ENCODE measurements at regions not wholly inside any gene's neighbourhood (a gene's known extent, or its start where the extent isn't known, plus 50 kb on each side); places are given as distances from the start of the nearest gene placed in this dataset.
A peak's percentile ranks its signal among the peaks of the same experiment; 100 is the strongest.

GRCh38 chr1:96472471-96472870 is 249.1 kb upstream of the PTBP2 start:
- DNase-seq, result no peak

DNA sequence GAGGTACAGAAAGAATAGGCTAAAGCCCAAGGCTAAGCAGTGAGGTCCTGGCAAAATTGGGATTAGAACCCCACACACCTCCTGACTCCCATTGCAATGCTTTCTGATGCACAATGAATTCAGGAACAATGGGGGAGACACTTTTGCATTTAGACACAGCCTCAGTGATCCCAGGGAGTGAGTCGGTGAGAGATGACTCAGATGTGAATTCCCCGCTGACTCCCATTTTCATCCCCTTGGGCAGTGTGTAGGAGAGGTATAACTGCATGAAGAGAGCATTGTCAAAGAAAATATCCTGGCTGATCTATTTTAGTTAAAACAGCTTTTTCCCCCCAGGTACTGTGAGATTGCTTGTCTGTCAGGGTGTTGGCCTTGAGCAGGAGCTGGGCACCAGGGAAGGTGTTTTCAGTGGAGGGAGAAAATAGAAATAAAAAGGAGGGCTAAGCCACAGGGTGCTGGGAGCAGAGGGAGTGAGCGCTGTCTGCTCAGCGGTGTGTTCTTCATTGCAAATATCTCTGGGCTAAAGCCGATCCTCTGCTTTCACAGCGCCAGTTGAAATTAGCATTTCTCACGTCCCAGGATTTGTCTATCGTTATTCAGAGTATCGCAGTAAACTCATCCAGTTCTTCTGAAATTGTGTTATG is 247.7 kb upstream of the PTBP2 start:
- no peak for DNase-seq

GRCh38 chr1:96474985-96475743 is 246.4 kb upstream of the PTBP2 start:
- no peak for DNase-seq

GRCh38 chr1:96475903-96476302 is 245.7 kb upstream of the PTBP2 start:
- DNase-seq, result peak in 1 of 3 experiments; percentile 10

DNA sequence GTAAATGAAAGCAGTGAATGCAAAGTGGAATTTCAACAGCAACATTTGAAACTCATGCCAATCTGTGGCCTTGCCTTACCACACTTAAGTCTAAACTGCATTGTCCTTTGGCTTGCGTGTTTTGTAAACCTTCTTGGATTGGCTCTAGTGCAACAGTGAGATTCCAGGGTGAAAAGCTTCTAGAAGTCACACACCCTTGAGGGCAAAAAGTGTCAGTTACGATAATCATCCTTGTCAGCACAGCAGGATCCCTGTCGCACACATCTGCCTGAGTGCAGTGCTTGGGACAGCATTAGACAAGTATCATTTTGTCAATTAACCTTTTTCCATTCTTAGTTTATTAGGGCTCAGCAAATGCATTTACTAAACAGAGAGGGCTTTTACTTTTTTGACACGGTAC is 243.4 kb upstream of the PTBP2 start:
- peak; percentile 19 to 74 (median 68) for DNase-seq

GRCh38 chr1:96481409-96481808 is 240.2 kb upstream of the PTBP2 start:
- no peak for DNase-seq

GRCh38 chr1:96482616-96483015 is 239.0 kb upstream of the PTBP2 start:
- peak in 1 of 3 experiments; percentile 7 for DNase-seq

GRCh38 chr1:96487394-96487793 is 234.2 kb upstream of the PTBP2 start:
- DNase-seq, result no peak

DNA sequence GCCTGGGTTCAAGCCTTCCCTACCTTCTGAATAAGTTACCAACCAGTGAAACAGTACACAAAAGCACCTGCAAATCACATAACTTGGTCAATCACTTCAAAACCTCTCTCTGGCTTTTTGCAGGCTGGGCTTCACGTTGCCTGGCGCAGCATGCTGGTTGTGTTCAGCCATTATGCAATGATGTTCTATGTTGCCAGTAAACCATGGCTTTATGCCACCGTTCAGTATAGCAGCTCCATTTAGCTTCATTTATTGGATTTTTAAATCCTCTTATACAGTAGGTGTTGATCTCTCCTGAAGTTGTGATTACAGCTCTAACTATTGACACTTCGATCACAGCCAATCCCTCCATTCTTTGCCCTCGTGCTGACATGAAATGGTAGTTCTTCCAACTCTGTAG is 233.6 kb upstream of the PTBP2 start:
- DNase-seq, result no peak

DNA sequence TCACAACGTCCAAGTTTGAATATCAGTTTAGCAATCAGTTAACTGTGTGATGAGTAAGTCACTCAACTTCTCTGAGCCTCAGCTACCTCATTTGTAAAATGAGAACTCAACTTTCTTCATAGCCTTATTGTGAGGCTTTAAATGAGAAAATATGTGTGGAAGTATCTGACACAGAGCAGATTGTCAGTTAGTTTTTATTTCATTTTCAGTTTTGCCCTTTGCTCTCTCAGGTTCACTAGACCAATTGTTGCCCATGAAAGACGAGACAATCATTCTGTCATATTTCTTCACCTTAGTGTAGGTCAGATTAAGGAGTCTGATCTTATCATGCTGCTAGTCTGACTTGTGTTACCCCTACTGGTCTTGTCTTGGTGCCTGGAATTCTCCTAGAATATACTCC is 232.8 kb upstream of the PTBP2 start:
- no peak for DNase-seq

- DNase-seq, result peak in 1 of 3 experiments; percentile 66
Measured at GRCh38 chr1:96492236-96492635, 229.3 kb upstream of the PTBP2 start.

- no peak for DNase-seq
Measured at GRCh38 chr1:96498744-96499340, 222.7 kb upstream of the PTBP2 start.

DNA sequence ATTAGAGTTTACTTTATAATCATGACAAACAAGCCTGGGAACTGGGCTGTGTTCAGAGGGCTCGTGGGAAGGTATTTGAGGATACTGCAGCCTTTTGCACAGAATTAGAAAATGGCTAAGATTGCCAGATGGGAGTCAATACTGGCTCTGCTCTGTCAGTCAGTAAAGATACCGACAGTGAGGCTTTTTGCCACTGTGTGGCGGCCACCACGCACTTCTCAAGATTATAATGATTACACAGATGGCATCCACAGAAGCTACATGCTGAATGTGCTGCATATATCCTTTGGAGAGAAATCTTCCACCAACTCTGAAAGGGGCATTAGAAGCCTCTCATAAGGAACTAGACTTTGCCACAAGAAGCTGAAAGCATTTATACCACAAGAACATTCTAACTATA is 213.4 kb upstream of the PTBP2 start:
- DNase-seq, result no peak

DNA sequence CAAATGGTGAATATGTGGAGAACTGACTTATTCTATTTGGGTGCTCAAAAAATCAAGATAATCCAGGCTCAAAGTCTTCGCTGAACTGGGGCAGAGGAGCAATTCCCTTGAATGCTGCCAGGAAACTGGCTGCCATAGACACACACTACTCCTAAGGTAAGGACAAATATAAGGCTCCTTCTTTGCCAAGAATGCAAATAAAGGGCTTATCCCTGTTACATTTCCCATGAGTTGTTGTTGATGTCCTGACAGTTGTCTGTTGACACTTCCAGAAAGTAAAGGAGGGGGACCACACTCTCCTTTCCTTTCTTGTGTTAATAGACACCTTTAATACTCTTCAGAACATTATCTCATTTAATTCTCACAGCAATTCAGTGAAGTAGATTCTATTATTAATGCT is 212.2 kb upstream of the PTBP2 start:
- no peak for DNase-seq

DNA sequence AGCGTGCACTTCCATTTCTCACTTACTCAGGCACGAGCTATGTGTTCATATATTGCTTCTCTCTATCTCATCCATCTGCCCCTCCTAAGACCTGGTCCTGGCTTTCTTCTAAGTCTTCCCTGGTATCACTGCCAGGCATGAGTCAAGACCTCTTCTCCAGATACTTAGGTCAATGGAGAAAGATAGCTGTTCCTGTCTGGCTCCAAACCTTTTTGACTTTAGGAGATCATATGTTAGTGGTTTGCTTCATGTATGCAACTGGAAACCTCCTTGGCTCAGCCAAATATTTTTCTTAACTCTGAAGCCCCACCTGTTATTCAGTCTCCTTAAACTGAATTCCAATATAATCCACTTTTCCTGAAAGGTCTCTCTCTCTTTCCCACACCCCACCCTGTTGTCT is 211.6 kb upstream of the PTBP2 start:
- no peak for DNase-seq

DNA sequence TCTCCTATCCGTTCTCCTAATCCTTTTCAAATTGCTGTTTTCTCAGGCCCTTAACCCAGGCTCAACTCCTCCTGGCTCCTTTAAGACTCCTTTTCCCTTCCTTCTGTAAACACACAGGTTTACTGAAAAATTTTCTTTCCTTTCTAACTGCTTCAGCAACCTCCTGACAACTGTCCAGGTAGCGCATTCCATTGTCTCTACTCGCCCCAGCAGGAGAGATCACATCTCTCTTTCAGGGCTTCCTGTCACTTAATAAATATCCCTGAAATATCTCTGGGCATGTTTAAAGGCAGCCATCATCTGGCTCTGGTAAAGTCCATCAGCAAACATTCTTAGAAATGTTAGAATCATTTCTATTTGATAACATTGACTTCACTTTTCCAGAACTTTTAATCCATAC is 211.2 kb upstream of the PTBP2 start:
- no peak for DNase-seq

- peak; percentile 9 to 51 (median 30) for DNase-seq
Measured at GRCh38 chr1:96510911-96511310, 210.7 kb upstream of the PTBP2 start.

- no peak for DNase-seq
Measured at GRCh38 chr1:96513136-96513535, 208.4 kb upstream of the PTBP2 start.

DNA sequence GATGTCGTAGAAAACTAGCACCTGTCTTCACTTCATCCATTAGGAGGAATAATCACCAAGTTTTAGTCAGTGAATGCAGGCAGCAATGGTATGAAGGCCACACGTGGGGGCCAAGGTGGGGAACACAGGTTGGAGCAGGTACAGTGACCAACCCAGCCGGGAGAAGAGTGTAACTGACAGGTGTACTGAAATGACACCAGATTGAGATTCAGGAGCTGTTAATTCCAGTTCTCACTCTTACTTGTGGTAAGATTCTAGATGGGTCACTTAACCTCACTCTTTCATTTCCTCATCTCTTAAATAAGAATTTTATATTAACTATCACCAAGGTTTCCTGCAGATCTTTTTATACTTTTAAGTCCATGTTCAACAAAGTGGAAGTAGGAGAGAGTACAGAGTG is 206.2 kb upstream of the PTBP2 start:
- DNase-seq, result no peak

DNA sequence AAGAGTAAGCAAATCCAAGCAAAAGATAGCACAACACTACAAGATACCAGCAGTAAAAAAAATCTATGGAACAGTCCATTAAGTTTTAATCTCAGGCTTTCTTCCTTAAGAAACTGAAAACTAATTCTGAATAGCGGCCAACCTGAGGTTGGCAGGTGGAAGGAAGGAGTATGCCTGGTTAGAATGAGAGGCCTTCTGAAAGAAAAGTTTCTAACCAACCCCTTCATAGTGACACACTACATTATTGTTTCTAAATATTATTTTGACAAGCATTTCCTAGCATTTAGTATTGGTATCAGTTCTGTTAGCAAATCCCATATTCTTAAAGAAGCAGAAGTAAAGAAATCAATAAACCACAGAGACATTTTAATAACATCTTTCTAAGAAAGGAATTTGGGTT is 205.7 kb upstream of the PTBP2 start:
- no peak for DNase-seq

DNA sequence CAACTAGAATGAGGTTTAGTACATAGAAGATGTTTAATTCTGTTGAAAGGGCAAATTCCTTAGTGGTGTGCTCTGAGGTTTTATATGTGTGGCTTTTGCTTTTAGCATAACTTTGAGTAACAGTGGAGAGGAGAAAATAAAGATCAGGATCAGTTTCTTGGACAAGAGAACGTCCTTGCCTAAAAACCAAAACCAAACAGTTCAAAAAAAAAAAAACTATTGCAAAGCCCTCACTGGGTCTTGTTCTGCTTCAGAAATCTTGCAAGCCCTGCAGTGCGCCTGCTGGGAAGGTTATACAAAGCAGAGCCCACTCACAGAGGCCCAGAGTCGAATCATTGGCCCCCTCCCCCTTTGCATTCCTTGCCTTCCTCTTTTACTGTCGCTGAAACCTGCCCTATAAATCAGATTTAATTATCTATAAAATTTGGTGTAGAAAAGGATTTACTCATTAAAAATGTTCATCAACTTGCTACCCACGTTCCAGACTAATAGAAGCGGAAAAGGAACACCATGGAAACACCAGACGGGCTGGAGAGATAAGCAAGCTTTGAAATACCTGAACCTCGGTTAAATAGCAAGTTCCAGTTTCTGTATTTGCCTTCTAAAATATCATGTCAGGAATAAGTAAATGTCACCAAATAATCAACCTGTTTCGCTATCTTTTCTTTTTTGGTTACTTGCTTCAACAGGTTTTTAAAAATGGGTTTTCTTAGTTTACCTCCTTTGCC is 201.6 kb upstream of the PTBP2 start:
- no peak for DNase-seq

GRCh38 chr1:96520579-96520947 is 201.0 kb upstream of the PTBP2 start:
- no peak for DNase-seq

DNA sequence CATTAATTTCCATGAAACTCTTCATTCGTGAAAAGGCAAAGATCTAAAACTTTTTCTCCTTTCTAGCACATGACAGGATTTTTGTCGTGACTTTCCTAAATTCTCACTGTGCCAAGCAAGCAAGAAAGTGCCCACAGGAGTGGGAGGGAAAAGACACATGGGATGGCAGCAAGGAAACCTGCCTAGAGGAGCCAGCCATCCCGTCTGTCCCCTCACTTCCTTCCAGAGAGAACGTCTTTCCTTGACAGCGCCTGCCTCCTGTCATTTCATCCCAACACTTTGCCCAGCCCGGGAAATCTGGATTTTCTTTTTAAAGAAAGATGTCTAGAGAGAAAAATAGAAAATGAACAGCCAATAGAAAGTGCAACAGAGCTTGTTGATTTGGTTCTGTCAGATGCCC is 200.6 kb upstream of the PTBP2 start:
- no peak for DNase-seq
